IPS-20b (cell line): ENCODE measurements at regions not wholly inside any gene's neighbourhood (a gene's known extent, or its start where the extent isn't known, plus 50 kb on each side); places are given as distances from the start of the nearest gene placed in this dataset.
"Not testable (repeated sequence)": the region's sequence is repeated elsewhere in the genome, so short reads cannot be mapped to it uniquely, and the experiment has no call there.

Experiments
- H3K27ac ChIP-seq: one replicate; pipeline ENCODE4 v1.5.1; 2013; ENCODE audit warnings: low read length
- H3K27me3 ChIP-seq: 2 replicates; pipeline ENCODE4 v1.6.1; 2013; ENCODE audit warnings: mild to moderate bottlenecking, low read length, inconsistent platforms; ENCODE audit not compliant: insufficient read depth
- H3K36me3 ChIP-seq: 2 replicates; pipeline ENCODE4 v1.6.1; 2013; ENCODE audit warnings: low read depth, mild to moderate bottlenecking, inconsistent platforms, low read length, moderate library complexity; ENCODE audit not compliant: insufficient read depth
- H3K4me1 ChIP-seq: 2 replicates; pipeline ENCODE4 v1.6.1; 2013; ENCODE audit warnings: mild to moderate bottlenecking, control low read depth, inconsistent platforms, low read length, moderate library complexity; ENCODE audit not compliant: insufficient read depth
- H3K4me3 ChIP-seq: 2 replicates; pipeline ENCODE4 v1.5.1; 2013; ENCODE audit warnings: mild to moderate bottlenecking, low read length, inconsistent platforms
- H3K9ac ChIP-seq: 2 replicates; pipeline ENCODE4 v1.6.1; 2013; ENCODE audit warnings: low read depth, mild to moderate bottlenecking, inconsistent platforms, low read length, moderate library complexity
- H3K9me3 ChIP-seq: 2 replicates; pipeline ENCODE4 v1.6.1; 2013; ENCODE audit warnings: mild to moderate bottlenecking, low read depth, low read length, inconsistent platforms; ENCODE audit not compliant: insufficient read depth

- H3K36me3 ChIP-seq, result no peaks in the 10 kb centered on the region
- H3K9me3 ChIP-seq, result no peaks in the 10 kb centered on the region
- no peaks in the 10 kb centered on the region for H3K27me3 ChIP-seq
- H3K4me1 ChIP-seq, result peaks cover 46% of the 10 kb centered on the region
- H3K27ac ChIP-seq, result no peak overlapping the region
- no peak overlapping the region for H3K9ac ChIP-seq
- H3K4me3 ChIP-seq, result no peak overlapping the region
These were observed 228.5 kb downstream of the TM9SF2 start for GRCh38 chr13:99729745-99730144.

GRCh38 chr13:99727651-99728050, 226.4 kb downstream of the TM9SF2 start:
- H3K27ac ChIP-seq, H3K9me3 ChIP-seq, H3K36me3 ChIP-seq, H3K9ac ChIP-seq, H3K27me3 ChIP-seq, H3K4me3 ChIP-seq: not testable (repeated sequence)
- peaks cover 47% of the 10 kb centered on the region for H3K4me1 ChIP-seq

- no peaks in the 10 kb centered on the region for H3K9me3 ChIP-seq
- peaks cover 48% of the 10 kb centered on the region for H3K4me1 ChIP-seq
- H3K27ac ChIP-seq, result no peak overlapping the region
- H3K27me3 ChIP-seq, result no peaks in the 10 kb centered on the region
- H3K4me3 ChIP-seq, result no peak overlapping the region
- no peak overlapping the region; the same call in 1 of the 2 replicates for H3K9ac ChIP-seq
- H3K36me3 ChIP-seq, result no peaks in the 10 kb centered on the region
These were observed 225.1 kb downstream of the TM9SF2 start for GRCh38 chr13:99726282-99726894.

- H3K9ac ChIP-seq, result peak overlapping the region; percentile 51; the same call in 1 of the 2 replicates
- H3K9me3 ChIP-seq, result no peaks in the 10 kb centered on the region
- H3K27me3 ChIP-seq, result no peaks in the 10 kb centered on the region
- peak overlapping the region; percentile 57 for H3K27ac ChIP-seq
- peak overlapping the region; percentile 25; the same call in 1 of the 2 replicates for H3K4me3 ChIP-seq
- peaks cover 51% of the 10 kb centered on the region for H3K4me1 ChIP-seq
- no peaks in the 10 kb centered on the region for H3K36me3 ChIP-seq
These were observed 224.4 kb downstream of the TM9SF2 start for GRCh38 chr13:99725644-99726043.

- Histone ChIP-seq H3K27me3 (no peaks in the 10 kb centered on the region), H3K27ac (peak overlapping the region; percentile 57), H3K4me3 (peak overlapping the region; percentile 25; the same call in 1 of the 2 replicates), H3K4me1 (peaks cover 55% of the 10 kb centered on the region), H3K36me3 (no peaks in the 10 kb centered on the region), H3K9ac (peak overlapping the region; percentile 51; the same call in 1 of the 2 replicates), H3K9me3 (no peaks in the 10 kb centered on the region)
These were observed 223.6 kb downstream of the TM9SF2 start for GRCh38 chr13:99724633-99725517.

- Histone ChIP-seq H3K9me3 (no peaks in the 10 kb centered on the region), H3K9ac (peak overlapping the region; percentile 19; the same call in 1 of the 2 replicates), H3K27me3 (no peaks in the 10 kb centered on the region), H3K4me1 (peaks cover 55% of the 10 kb centered on the region), H3K27ac (no peak overlapping the region), H3K4me3 (no peak overlapping the region), H3K36me3 (no peaks in the 10 kb centered on the region)
These were observed 222.6 kb downstream of the TM9SF2 start for GRCh38 chr13:99723878-99724277.

GRCh38 chr13:99722931-99723330, 221.7 kb downstream of the TM9SF2 start:
- peaks cover 58% of the 10 kb centered on the region for H3K4me1 ChIP-seq
- peak overlapping the region; percentile 63 for H3K27ac ChIP-seq
- H3K9me3 ChIP-seq, result no peaks in the 10 kb centered on the region
- no peak overlapping the region for H3K4me3 ChIP-seq
- no peaks in the 10 kb centered on the region for H3K27me3 ChIP-seq
- H3K9ac ChIP-seq, result peak overlapping the region; percentile 41; the same call in 1 of the 2 replicates
- no peaks in the 10 kb centered on the region for H3K36me3 ChIP-seq

- peak overlapping the region; percentile 41; the same call in 1 of the 2 replicates for H3K9ac ChIP-seq
- H3K27me3 ChIP-seq, result no peaks in the 10 kb centered on the region
- peaks cover 58% of the 10 kb centered on the region for H3K4me1 ChIP-seq
- H3K9me3 ChIP-seq, result no peaks in the 10 kb centered on the region
- H3K27ac ChIP-seq, result peak overlapping the region; percentile 40
- no peak overlapping the region for H3K4me3 ChIP-seq
- no peaks in the 10 kb centered on the region for H3K36me3 ChIP-seq
These were observed 221.1 kb downstream of the TM9SF2 start for GRCh38 chr13:99722338-99722818.

GRCh38 chr13:99721606-99722337, 220.5 kb downstream of the TM9SF2 start:
- H3K27me3 ChIP-seq, result no peaks in the 10 kb centered on the region
- H3K9me3 ChIP-seq, result no peaks in the 10 kb centered on the region
- H3K9ac ChIP-seq, result peak overlapping the region; percentile 41; the same call in 1 of the 2 replicates
- H3K36me3 ChIP-seq, result no peaks in the 10 kb centered on the region
- H3K4me1 ChIP-seq, result peaks cover 55% of the 10 kb centered on the region
- no peak overlapping the region for H3K4me3 ChIP-seq
- H3K27ac ChIP-seq, result peak overlapping the region; percentile 40

GRCh38 chr13:99717959-99718674, 216.8 kb downstream of the TM9SF2 start:
- no peaks in the 10 kb centered on the region for H3K36me3 ChIP-seq
- no peaks in the 10 kb centered on the region for H3K9me3 ChIP-seq
- H3K4me1 ChIP-seq, result peaks cover 29% of the 10 kb centered on the region
- H3K9ac ChIP-seq, result peak overlapping the region; percentile 43; the same call in 1 of the 2 replicates
- H3K27ac ChIP-seq, result peak overlapping the region; percentile 73
- H3K27me3 ChIP-seq, result no peaks in the 10 kb centered on the region
- peak overlapping the region; percentile 17; the same call in 1 of the 2 replicates for H3K4me3 ChIP-seq

GRCh38 chr13:99709134-99709533, 207.9 kb downstream of the TM9SF2 start:
- no peak overlapping the region for H3K27ac ChIP-seq
- peaks cover 13% of the 10 kb centered on the region; the same call in 1 of the 2 replicates for H3K4me1 ChIP-seq
- peak overlapping the region; percentile 11; the same call in 1 of the 2 replicates for H3K9ac ChIP-seq
- no peaks in the 10 kb centered on the region for H3K9me3 ChIP-seq
- no peaks in the 10 kb centered on the region for H3K27me3 ChIP-seq
- no peaks in the 10 kb centered on the region for H3K36me3 ChIP-seq
- H3K4me3 ChIP-seq, result no peak overlapping the region
